HG03432 (cell line): ENCODE measurements at regions not wholly inside any gene's neighbourhood (a gene's known extent, or its start where the extent isn't known, plus 50 kb on each side); places are given as distances from the start of the nearest gene placed in this dataset.
"Not testable (repeated sequence)": the region's sequence is repeated elsewhere in the genome, so short reads cannot be mapped to it uniquely, and the experiment has no call there.

ENCODE experiments used
- ATAC-seq: cut with Tn5 transposase; IDR thresholded peaks from one replicate; pipeline ENCODE4 v1.9.1; 2021; ENCODE audit warnings: mild to moderate bottlenecking, moderate library complexity; ENCODE audit not compliant: unreplicated experiment

GRCh38 chr7:67662804-67663203, 666.2 kb downstream of the TYW1 start:
- ATAC-seq: no peak

- no peak for ATAC-seq
Measured at GRCh38 chr7:67663644-67664043, 667.0 kb downstream of the TYW1 start.

GRCh38 chr7:67666359-67666758, 669.7 kb downstream of the TYW1 start:
- ATAC-seq: not testable (repeated sequence)

GRCh38 chr7:67671006-67671548, 674.4 kb downstream of the TYW1 start:
- no peak for ATAC-seq

- no peak for ATAC-seq
Measured at GRCh38 chr7:67673861-67674260, 677.2 kb downstream of the TYW1 start.

- not testable (repeated sequence) for ATAC-seq
Measured at GRCh38 chr7:67674862-67675261, 678.2 kb downstream of the TYW1 start.

- ATAC-seq: no peak
Measured at GRCh38 chr7:67675971-67676370, 679.3 kb downstream of the TYW1 start.

- no peak for ATAC-seq
Measured at GRCh38 chr7:67678419-67678818, 681.8 kb downstream of the TYW1 start.

- no peak for ATAC-seq
Measured at GRCh38 chr7:67683628-67684027, 687.0 kb downstream of the TYW1 start.

GRCh38 chr7:67690700-67691099, 694.1 kb downstream of the TYW1 start:
- ATAC-seq: no peak

- no peak for ATAC-seq
Measured at GRCh38 chr7:67692425-67692824, 695.8 kb downstream of the TYW1 start.

- ATAC-seq: no peak
Measured at GRCh38 chr7:67696124-67696523, 699.5 kb downstream of the TYW1 start.

GRCh38 chr7:67696878-67697277, 700.2 kb downstream of the TYW1 start:
- ATAC-seq: no peak

- ATAC-seq: no peak
Measured at GRCh38 chr7:67698354-67698753, 701.7 kb downstream of the TYW1 start.

- ATAC-seq: no peak
Measured at GRCh38 chr7:67705850-67706249, 709.2 kb downstream of the TYW1 start.

- no peak for ATAC-seq
Measured at GRCh38 chr7:67711706-67712105, 715.1 kb downstream of the TYW1 start.

- no peak for ATAC-seq
Measured at GRCh38 chr7:67713451-67714056, 716.9 kb downstream of the TYW1 start.

GRCh38 chr7:67716729-67717128, 720.1 kb downstream of the TYW1 start:
- no peak for ATAC-seq

GRCh38 chr7:67723591-67723990, 727.0 kb downstream of the TYW1 start:
- ATAC-seq: no peak

- ATAC-seq: no peak
Measured at GRCh38 chr7:67724435-67724834, 727.8 kb downstream of the TYW1 start.

- ATAC-seq: no peak
Measured at GRCh38 chr7:67724955-67725354, 728.3 kb downstream of the TYW1 start.

- no peak for ATAC-seq
Measured at GRCh38 chr7:67725423-67725822, 728.8 kb downstream of the TYW1 start.

- ATAC-seq: no peak
Measured at GRCh38 chr7:67729771-67730170, 733.1 kb downstream of the TYW1 start.
